Upper lobe of left lung (tissue), 6 donors: ENCODE measurements at regions not wholly inside any gene's neighbourhood (a gene's known extent, or its start where the extent isn't known, plus 50 kb on each side); places are given as distances from the start of the nearest gene placed in this dataset.

Source experiments
- ATAC-seq, 2 donors: fragments of 200-7000 bp; cut with Tn5 transposase; one replicate each; pipeline ENCODE4 v1.9.1; 2022; ENCODE audit warnings: mild to moderate bottlenecking in 2 of 2, moderate library complexity in 2 of 2; ENCODE audit not compliant: low FRiP score in 2 of 2
- DNase-seq, 2 donors: peaks; one replicate each; pipeline ENCODE4 v3.0.0-alpha.2; 2019 to 2020
- H3K27ac ChIP-seq, 4 donors: fragments of 200-600 bp; sonication (generic); one replicate each; pipeline ENCODE4 v1.5.1; 2016 to 2019
- H3K27me3 ChIP-seq, 4 donors: fragments of 200-600 bp; sonication (generic); one replicate each; pipeline ENCODE4 v1.5.1; 2017 to 2019
- H3K36me3 ChIP-seq, 4 donors: fragments of 200-600 bp; sonication (generic); one replicate each; pipeline ENCODE4 v1.5.1; 2016 to 2019
- H3K4me1 ChIP-seq, 4 donors: fragments of 200-600 bp; sonication (generic); one replicate each; pipeline ENCODE4 v1.5.1; 2018 to 2019
- H3K4me3 ChIP-seq, 4 donors: fragments of 200-600 bp; sonication (generic); one replicate each; pipeline ENCODE4 v1.5.1; 2017 to 2019; ENCODE audit warnings: mild to moderate bottlenecking in 2 of 4, moderate library complexity in 1 of 4
- H3K9me3 ChIP-seq, 4 donors: fragments of 200-600 bp; sonication (generic); one replicate each; pipeline ENCODE4 v1.5.1; 2018 to 2019
- CTCF ChIP-seq, 6 experiments: fragments of 450-650 bp in 4 of 6; fragments of 200-600 bp in 2 of 6; sonication (generic) in 2 of 6; IDR thresholded peaks; one replicate each; pipeline ENCODE4 v1.5.1; 2016 to 2019; ENCODE audit warnings: antibody characterized with exemption in 6 of 6
- EP300 ChIP-seq, 4 donors: sonication (generic); formaldehyde crosslinking; IDR thresholded peaks; one replicate each; pipeline ENCODE4 v1.5.1; 2017; ENCODE audit warnings: antibody characterized with exemption in 4 of 4, control low read depth in 2 of 4
- POLR2A ChIP-seq, 4 donors: fragments of 450-650 bp; IDR thresholded peaks; one replicate each; pipeline ENCODE4 v1.5.1; 2016 to 2017; ENCODE audit warnings: antibody characterized with exemption in 4 of 4, mild to moderate bottlenecking in 2 of 4
- POLR2AphosphoS5 ChIP-seq, 2 donors: sonication (generic); formaldehyde crosslinking; IDR thresholded peaks; one replicate each; pipeline ENCODE4 v1.5.1; 2017; ENCODE audit warnings: antibody characterized with exemption in 2 of 2
- WGBS, 2 donors: methylation state at CpG; one replicate each; pipeline ENCODE4 v1.1.5; 2017 to 2018; 5-methylcytosine and 5-hydroxymethylcytosine counted together
- donor health status: DM: no; HTN: no; CAD: no; lungs with moderate emphysema.
- donor health status: DM: no; HTN: yes; CAD: no; lungs with severe emphysema.

GRCh38 chr4:163852246-163852645 is 357.8 kb downstream of the TMA16 start:
- DNase-seq (no peak), ATAC-seq (no peak)
- TF ChIP-seq CTCF (IDR thresholded peaks at IDR 0.05) (no peak), POLR2A (IDR thresholded peaks at IDR 0.05) (no peak), POLR2AphosphoS5 (IDR thresholded peaks at IDR 0.05) (no peak), EP300 (IDR thresholded peaks at IDR 0.05) (no peak)
- Histone ChIP-seq H3K27me3 (no peaks in the 10 kb centered on the region), H3K9me3 (no peaks in the 10 kb centered on the region), H3K27ac (no peak overlapping the region), H3K36me3 (no peaks in the 10 kb centered on the region), H3K4me1 (no peaks in the 10 kb centered on the region), H3K4me3 (no peak overlapping the region)
- 61 to 70% methylated on average over 3 of the region's 3 CpGs for WGBS, 2 donors

GRCh38 chr4:163857903-163858302 is 363.4 kb downstream of the TMA16 start:
- Histone ChIP-seq H3K4me1 (no peaks in the 10 kb centered on the region), H3K4me3 (no peak overlapping the region), H3K9me3 (no peaks in the 10 kb centered on the region), H3K27ac (no peak overlapping the region), H3K36me3 (no peaks in the 10 kb centered on the region), H3K27me3 (no peaks in the 10 kb centered on the region)
- no peak for DNase-seq
- WGBS, 2 donors, result 68 to 75% methylated on average over 3 of the region's 3 CpGs
- TF ChIP-seq POLR2A (IDR thresholded peaks at IDR 0.05), result no peak
- no peak for ATAC-seq

- Histone ChIP-seq H3K27ac (no peak overlapping the region), H3K9me3 (no peaks in the 10 kb centered on the region), H3K27me3 (no peaks in the 10 kb centered on the region), H3K4me1 (no peaks in the 10 kb centered on the region), H3K4me3 (no peak overlapping the region), H3K36me3 (no peaks in the 10 kb centered on the region)
- TF ChIP-seq POLR2AphosphoS5 (IDR thresholded peaks at IDR 0.05), result no peak
- no peak for TF ChIP-seq EP300 (IDR thresholded peaks at IDR 0.05)
- TF ChIP-seq POLR2A (IDR thresholded peaks at IDR 0.05), result no peak
- no peak for TF ChIP-seq CTCF (IDR thresholded peaks at IDR 0.05)
- WGBS, 2 donors, result 67 to 75% methylated on average over 3 of the region's 3 CpGs
- DNase-seq (no peak), ATAC-seq (no peak)
Measured at GRCh38 chr4:163858515-163858914, 364.0 kb downstream of the TMA16 start.

- 47 to 51% methylated on average over 2 of the region's 2 CpGs for WGBS, 2 donors
Measured at GRCh38 chr4:163863082-163863481, 368.6 kb downstream of the TMA16 start.

GRCh38 chr4:163865010-163865409 is 370.5 kb downstream of the TMA16 start:
- Histone ChIP-seq H3K4me1 (no peaks in the 10 kb centered on the region), H3K9me3 (no peaks in the 10 kb centered on the region), H3K27me3 (no peaks in the 10 kb centered on the region), H3K27ac (no peak overlapping the region), H3K4me3 (no peak overlapping the region), H3K36me3 (no peaks in the 10 kb centered on the region)
- ATAC-seq (no peak), DNase-seq (no peak)
- TF ChIP-seq POLR2AphosphoS5 (IDR thresholded peaks at IDR 0.05), result no peak
- 82 to 85% methylated on average over 1 of the region's 1 CpG for WGBS, 2 donors

More at GRCh38 chr4:163863082-163863481, 368.6 kb downstream of the TMA16 start:
- H3K4me3 ChIP-seq, result no peak overlapping the region
- no peak for ATAC-seq
- H3K27me3 ChIP-seq, result no peaks in the 10 kb centered on the region
- DNase-seq, result no peak
- no peaks in the 10 kb centered on the region for H3K4me1 ChIP-seq
- H3K27ac ChIP-seq, result no peak overlapping the region
- no peaks in the 10 kb centered on the region for H3K36me3 ChIP-seq
- TF ChIP-seq EP300 (IDR thresholded peaks at IDR 0.05) (no peak), POLR2A (IDR thresholded peaks at IDR 0.05) (no peak), CTCF (IDR thresholded peaks at IDR 0.05) (no peak), POLR2AphosphoS5 (IDR thresholded peaks at IDR 0.05) (no peak)
- no peaks in the 10 kb centered on the region for H3K9me3 ChIP-seq

- Histone ChIP-seq H3K4me1 (no peaks in the 10 kb centered on the region), H3K27ac (no peak overlapping the region), H3K36me3 (no peaks in the 10 kb centered on the region), H3K9me3 (no peaks in the 10 kb centered on the region), H3K4me3 (no peak overlapping the region), H3K27me3 (no peaks in the 10 kb centered on the region)
- TF ChIP-seq POLR2AphosphoS5 (IDR thresholded peaks at IDR 0.05) (no peak), POLR2A (IDR thresholded peaks at IDR 0.05) (no peak), CTCF (IDR thresholded peaks at IDR 0.05) (no peak), EP300 (IDR thresholded peaks at IDR 0.05) (no peak)
- no peak for DNase-seq
- 66 to 78% methylated on average over 3 of the region's 3 CpGs for WGBS, 2 donors
- no peak for ATAC-seq
Measured at GRCh38 chr4:163866728-163867315, 372.3 kb downstream of the TMA16 start.
